ENCODE measurements at regions not wholly inside any gene's neighbourhood (a gene's known extent, or its start where the extent isn't known, plus 50 kb on each side); places are given as distances from the start of the nearest gene placed in this dataset.
"Not testable (repeated sequence)": the region's sequence is repeated elsewhere in the genome, so short reads cannot be mapped to it uniquely, and the experiment has no call there.

DNA sequence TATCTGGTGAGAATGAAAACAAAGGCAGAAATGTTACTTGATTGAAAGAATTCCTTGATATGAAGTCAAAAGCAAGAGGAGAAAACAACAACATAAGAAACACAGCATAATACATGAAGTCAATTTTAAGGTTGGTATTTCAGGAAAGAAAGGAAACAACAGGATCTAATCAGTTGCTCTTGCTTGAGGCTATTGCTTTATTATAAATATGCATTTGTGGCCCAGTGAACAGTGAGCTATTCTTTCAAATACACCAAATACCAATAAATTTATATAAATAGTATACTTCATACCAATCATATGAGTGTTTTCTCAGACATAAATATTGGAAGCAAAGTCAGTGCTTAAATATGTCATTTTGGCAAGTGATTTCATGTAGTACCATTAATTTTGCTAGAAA lies 806.6 kb downstream of the NXPH1 start:
- no peak for DNase-seq

DNA sequence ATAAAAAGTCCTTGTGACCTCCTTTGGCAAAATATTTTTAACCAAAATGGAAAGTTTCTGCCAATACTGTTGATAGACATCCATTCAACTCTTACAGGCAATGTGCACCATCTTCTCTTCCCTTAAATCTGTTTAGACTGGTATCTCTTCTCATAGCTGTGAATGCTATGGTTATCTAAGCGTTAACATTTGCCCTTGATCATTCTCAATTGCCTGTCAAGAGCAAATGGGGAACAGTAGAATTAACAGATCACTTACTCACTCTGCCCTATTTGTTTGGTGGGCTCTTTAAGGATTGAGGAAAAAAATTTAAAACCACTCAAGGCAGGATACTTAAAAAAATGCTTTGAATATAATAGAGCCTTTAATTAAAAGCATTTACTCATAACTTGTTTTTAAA lies 808.4 kb downstream of the NXPH1 start:
- no peak for DNase-seq

- no peak for DNase-seq
Observed at GRCh38 chr7:9242636-9243035, 809.2 kb downstream of the NXPH1 start.

DNA sequence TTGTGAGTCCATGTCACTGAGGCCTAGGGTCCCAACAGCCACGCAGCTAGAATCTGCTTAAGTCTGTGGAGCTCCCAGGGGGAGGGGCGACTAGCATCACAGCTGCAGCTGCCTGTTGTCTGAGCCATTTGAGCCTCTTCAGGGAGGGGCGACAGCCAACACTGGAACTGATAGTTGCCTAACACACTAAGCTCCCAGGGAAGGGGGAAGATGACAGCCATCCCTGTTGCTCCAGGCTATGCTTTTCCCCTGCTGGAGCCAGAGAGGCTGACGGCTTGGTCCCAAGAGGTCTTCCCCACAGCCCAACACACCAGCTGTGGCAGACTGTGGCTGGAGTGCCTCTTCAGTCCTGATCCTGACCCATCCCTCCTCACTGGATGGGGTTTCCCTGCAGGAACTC lies 817.5 kb downstream of the NXPH1 start:
- DNase-seq = no peak

DNA sequence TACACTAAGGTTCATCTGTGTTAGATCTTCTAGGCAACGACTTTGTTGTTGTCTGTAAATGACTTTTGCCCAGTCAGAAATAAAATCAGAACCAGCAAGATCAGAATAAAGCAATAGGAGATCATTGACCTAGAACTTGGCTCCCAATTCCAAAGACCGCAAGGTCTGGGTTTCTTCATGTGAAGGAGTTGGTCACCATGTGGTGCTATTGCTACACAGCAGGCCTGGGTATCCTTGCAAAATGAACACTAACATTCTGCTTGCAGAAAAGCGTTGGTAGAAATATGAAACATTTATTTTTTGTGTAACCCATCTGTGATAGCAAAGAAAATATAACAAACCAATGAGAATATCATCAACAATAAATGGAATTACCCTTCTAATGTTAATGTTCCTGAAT lies 831.0 kb downstream of the NXPH1 start:
- DNase-seq = no peak

- no peak for DNase-seq
Observed at GRCh38 chr7:9280088-9280487, 846.7 kb downstream of the NXPH1 start.

DNA sequence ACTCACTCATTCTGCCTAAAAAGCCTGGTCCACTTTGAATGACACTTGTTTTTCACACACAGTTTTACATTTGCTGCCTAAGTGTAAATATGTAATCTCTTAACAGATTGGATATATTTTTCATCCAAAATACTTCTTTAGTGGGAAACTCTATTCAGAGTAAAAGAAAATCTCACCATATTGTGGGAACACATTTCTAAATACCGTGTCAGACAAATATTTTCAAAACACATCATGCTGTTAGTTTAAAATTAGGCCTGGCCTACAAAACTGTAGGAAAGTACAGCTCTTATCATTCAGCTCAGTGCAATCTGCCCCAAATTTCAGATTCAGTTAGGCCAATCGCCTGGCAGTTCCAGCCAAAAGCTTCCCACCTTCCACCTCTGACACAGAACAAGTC lies 849.8 kb downstream of the NXPH1 start:
- DNase-seq = no peak

- no peak for DNase-seq
Observed at GRCh38 chr7:9302436-9302835, 869.0 kb downstream of the NXPH1 start.

GRCh38 chr7:9307131-9307530 lies 873.7 kb downstream of the NXPH1 start:
- no peak for DNase-seq

DNA sequence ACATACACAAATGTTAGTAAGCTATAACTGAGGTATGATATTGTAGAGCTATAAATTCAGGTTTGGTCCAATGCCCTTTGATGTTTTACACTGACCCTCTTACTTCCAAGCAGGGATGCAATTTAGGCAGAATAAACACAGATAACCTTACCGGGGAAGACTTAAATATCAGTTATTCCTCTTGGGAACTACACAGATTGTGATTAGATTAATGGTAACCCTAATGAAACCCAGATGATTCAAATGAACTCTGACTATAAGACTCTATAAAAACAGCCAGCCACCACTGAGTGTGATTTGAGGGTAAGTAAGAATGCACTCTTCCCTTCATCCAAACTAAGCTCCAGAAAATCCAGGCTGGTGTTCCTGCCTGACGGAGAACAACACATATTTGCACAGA lies 891.1 kb downstream of the NXPH1 start:
- no peak for DNase-seq

- no peak for DNase-seq
Observed at GRCh38 chr7:9328296-9328695, 894.9 kb downstream of the NXPH1 start.

- no peak for DNase-seq
Observed at GRCh38 chr7:9349625-9350024, 916.2 kb downstream of the NXPH1 start.

DNA sequence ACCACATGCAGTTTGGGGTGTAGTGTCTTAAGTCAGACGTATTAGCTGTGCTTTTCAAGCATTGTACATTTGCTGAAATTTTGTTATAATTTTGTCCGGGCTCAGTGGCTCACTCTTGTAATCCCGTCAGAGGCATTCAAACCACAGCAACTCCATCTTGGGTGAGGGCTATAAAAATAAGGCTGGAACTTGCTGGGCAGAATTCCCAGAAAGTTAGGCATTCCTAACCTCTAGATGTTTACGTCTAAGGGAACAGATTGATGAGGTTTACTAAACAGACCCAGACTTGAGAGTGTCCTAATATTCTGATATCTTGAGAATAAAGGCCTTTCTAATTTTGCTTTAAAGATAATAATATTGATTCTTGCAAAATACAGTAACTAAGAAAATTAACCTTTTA lies 957.8 kb downstream of the NXPH1 start:
- no peak for DNase-seq

GRCh38 chr7:9391984-9392383 lies 958.6 kb downstream of the NXPH1 start:
- DNase-seq = no peak

- DNase-seq = not testable (repeated sequence)
Observed at GRCh38 chr7:9404386-9404785, 971.0 kb downstream of the NXPH1 start.

DNA sequence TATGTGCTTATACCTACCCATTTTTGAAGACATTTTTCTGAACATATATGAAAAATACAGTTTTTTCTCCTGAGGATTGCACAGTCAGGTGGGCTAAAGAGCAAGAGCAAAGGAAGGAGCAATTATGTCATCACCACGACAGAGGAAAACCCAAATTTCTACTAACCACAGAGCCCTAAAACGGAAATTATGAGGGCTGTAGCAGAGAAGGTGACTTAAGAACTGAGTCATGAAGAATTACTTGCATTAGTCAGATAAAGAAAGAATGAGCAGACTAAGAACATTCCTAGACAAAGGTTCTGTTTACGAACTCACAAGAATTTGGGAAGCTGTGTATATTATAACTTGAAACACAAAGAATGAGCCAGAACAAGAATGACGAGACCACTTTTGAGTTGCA lies 974.4 kb downstream of the NXPH1 start:
- no peak for DNase-seq

- DNase-seq = no peak
Observed at GRCh38 chr7:9453521-9453920, 1020.1 kb downstream of the NXPH1 start.

GRCh38 chr7:9488555-9488954 lies 1055.1 kb downstream of the NXPH1 start:
- no peak for DNase-seq

DNA sequence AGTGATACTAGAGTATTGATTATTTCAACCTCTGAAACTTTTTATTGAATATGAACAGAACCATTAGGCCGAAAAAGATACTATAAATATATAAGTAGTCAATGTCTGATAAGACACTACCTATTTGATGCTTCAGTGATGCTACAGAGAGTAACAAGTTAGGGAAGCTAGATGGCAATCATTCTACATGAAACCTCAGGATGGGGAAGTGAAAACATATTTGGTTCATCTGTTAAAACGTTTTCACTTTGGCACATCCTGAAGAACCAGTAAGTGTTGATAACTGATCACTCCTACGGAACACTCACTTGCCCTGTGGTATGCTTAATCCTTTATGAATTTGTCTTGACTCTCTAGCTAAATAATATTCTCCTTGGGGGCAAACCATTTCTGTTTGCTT lies 1064.9 kb downstream of the NXPH1 start:
- DNase-seq = no peak

DNA sequence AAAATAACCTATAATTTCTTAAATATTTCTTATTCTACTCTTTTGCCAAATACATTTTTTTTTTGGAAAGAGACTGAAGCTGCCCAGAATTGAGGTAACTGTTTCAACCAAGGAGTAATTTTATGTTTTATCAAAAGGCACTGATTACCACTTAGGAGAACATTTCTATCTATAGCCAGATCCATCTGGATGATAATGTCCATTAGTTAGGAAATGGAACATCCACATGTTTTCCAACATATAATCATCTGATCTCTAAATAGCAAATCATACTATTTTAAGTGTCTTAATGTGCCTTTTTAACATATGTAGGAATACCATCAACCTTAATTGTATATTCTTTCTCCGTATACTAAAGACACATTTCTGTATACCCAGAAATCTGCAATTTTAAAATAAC lies 1068.9 kb downstream of the NXPH1 start:
- DNase-seq = no peak

DNA sequence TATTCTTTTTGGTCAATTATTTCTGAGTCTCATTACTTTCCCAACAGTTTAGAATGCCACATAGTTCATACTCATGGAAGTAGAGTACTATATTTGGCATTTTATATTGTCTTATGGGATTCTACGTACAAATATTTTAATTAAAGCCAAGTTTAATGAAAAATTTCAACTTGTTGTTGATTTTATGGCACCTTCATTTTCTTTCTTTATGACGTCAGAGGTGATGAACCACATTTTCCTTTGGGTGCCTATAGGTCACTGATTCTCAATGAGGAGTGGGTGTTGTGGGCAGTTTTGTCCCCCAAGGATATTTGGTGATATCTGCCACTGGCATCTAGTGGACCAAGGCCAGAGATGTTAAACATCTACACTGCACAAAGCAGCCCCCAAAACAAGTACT lies 1071.3 kb downstream of the NXPH1 start:
- DNase-seq = no peak

DNA sequence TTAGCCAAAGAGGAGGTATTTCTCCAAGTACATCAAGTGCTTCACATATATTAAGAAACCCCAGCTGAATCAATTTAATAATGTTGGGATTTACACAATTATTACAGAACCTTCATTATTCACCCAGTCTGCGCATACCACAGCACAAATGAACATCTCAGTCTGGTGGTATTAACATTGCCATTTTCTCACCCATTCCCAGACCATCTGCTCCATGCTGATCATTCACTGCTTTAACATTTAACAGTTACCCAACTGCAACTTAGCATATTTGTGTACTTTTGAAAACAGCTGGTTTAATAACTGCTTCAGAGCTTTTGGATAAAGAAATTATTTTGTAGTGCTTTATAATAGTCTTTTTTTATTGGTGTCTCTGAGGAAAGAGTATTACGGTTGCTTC lies 1072.1 kb downstream of the NXPH1 start:
- DNase-seq = no peak

GRCh38 chr7:9507290-9507689 lies 1073.9 kb downstream of the NXPH1 start:
- no peak for DNase-seq

- DNase-seq = no peak
Observed at GRCh38 chr7:9516662-9517061, 1083.3 kb downstream of the NXPH1 start.

DNA sequence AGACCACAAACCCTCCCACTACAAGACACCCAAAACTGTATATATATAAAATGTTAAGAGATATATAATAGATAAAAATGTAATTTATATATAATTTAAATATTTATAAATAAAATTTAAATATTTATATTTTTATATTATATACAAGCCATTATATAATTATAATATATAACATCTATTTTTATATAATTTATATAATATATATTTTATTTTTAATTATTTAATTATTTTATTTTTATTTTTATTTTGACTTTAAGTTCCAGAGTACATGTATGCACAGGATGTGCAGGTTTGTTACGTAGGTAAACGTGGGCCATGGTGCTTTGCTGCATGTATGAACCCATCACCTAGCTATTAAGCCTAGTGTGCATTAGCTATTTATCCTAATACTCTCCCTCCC lies 1090.2 kb downstream of the NXPH1 start:
- no peak for DNase-seq

DNA sequence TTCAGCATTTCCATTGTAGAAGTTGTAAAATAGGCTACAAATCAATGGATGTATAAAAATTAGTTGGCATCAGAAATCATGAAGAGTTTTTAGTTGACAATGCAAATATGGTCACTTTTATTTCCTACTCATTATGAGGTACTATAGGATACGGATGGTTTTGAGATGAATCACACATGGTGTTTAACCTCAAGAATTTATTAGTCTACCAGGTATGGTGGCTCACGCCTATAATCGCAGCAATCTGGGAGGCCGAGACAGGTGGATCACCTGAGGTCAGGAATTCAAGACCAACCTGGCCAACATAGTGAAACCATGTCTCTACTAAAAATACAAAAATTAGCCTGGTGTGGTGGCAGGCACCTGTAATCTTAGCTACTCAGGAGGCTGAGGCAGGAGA lies 1119.0 kb downstream of the NXPH1 start:
- DNase-seq = not testable (repeated sequence)
